GM18499 (cell line): ENCODE measurements at regions not wholly inside any gene's neighbourhood (a gene's known extent, or its start where the extent isn't known, plus 50 kb on each side); places are given as distances from the start of the nearest gene placed in this dataset.
"Not testable (repeated sequence)": the region's sequence is repeated elsewhere in the genome, so short reads cannot be mapped to it uniquely, and the experiment has no call there.

Experiments used
- ATAC-seq: cut with Tn5 transposase; IDR thresholded peaks from one replicate; pipeline ENCODE4 v1.9.1; 2021; ENCODE audit warnings: moderate number of reproducible peaks; ENCODE audit not compliant: insufficient read depth, unreplicated experiment

DNA sequence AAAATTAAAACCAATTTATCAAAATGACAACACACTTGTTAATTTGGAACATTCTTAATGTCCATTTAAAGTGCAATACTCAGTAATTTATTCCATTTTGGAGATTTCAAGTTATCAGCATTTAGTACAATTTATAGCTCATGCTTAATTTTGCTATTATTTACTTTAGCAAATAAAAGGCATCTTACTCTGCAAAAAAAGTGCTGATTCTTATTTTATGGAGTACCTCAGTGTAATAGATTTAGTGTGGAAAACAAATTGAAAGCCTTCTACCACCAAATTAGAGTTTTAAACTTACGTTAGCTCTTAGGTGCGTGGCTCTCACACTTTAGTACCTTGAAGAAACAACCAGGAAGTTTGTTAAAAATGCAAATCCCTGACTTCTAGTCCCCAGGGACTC, 208.4 kb upstream of the NRIP1 start:
- no peak for ATAC-seq

DNA sequence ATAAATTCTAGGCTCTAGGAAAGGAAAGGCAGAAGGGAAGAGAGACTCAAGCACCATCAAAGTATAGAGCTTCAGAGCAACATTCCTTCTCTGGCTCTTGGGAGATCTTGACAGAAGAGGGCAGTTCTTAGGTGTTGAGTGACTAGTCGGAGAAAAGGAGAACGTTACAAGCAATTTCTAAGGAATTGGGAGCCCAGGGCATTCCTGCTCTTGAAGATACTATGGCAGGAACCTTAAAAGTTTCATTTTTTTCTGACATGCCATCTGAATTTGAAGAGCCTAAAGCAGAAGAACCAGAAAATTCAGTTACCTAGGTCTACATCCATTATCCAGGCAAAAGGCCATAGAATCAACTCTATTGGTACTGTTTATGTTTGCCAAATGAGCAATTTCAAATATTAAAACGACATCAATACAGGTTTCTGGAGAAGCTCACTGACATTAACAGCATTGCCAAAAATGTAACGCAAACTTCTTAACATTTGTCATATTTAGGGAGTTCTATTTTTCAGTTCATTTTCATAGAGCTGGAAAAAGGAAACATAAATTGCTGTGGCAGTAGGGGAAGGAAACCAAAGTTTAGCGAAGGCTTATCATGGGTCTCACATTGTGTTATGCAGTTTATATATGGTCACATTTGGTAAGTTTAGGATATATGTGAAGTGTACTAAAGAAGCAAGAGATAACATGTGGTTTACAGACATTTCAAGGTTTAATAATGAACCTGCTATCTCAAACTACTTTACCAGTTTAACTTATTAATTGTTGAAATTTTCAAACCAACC, 210.1 kb upstream of the NRIP1 start:
- ATAC-seq = no peak

DNA sequence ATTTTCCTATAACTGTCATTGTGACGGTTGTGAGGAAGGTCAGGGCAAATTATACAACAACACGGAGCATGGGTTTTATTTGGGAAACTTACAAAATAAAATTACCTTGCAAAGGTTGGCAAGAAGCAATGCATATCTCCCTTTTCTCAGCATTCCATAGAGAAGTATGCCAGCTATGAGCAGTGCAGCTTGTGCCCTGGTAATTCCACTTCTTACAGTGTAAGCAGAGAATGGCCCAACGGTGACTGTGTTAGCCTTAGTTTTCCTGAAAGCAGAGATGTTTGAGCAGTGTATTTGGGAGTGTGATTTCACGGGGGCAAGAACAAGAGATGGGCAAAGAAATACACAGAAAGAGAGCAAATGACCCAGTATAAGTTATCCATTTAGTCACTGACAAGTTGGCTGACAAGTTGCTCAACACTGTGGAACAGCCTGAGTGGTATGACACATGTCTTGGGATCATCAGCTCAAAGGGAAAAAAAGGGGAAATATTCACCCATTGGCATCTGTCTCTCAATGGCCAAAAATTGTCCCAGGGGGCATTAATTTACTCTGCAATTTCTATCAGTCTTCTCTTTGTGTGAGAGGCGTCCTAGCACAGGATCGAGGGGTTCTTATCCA, 210.9 kb upstream of the NRIP1 start:
- ATAC-seq = no peak

DNA sequence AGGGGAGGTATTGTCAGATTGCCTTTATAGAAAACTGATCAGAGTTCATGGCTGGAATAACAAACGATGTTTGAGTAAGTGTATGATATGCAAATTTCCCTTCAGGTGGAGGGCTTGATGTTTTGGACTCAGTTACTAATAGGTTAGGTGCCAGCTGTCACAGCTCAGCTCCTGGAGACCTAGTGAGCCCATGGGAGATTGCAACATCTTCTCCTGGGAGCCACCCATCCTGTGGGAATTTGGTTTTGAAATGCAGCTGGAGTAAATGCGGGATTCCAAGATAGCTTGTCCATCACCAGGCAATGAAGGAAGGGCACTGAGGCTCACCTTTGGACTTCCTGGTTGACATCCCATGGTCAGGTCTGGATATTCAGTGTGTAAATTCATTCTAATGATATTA, 211.4 kb upstream of the NRIP1 start:
- no peak for ATAC-seq

DNA sequence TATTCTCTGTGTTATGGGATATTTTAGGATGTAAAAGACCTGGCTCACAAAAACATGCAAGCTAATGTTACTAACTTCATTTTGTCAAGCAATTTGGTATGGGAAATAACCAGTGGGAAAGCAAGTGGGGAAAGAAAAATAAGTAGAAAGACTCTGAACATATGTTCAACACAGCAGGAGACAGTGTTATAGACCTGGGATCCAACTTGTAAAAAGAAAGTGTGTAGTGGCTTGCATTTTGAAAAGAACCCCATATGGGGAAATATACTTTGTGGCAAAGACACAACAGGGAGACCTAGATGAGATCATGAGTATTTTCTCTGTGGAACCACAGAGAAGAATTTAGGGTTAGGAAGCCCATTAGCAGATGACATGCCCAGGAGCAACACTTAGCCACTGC, 212.7 kb upstream of the NRIP1 start:
- ATAC-seq = no peak

DNA sequence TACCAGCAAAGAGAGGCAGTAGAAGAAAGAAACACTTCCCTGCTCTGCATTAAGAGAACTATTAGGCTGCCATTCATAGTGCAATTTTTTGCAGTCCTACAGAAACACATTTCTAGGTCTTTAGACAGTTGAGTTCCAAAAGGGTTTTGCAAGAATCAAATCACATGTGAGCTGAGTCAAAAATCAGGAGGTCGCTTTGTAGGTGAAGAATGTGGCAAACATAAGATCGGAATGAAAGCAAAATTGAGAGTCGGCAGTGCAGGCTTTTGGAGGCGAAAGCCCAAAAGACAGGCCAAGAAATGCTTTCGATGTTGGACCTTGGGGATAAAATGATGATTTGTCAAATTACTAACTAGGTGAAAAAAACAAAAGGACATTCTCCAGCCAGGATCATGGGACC, 213.5 kb upstream of the NRIP1 start:
- no peak for ATAC-seq

DNA sequence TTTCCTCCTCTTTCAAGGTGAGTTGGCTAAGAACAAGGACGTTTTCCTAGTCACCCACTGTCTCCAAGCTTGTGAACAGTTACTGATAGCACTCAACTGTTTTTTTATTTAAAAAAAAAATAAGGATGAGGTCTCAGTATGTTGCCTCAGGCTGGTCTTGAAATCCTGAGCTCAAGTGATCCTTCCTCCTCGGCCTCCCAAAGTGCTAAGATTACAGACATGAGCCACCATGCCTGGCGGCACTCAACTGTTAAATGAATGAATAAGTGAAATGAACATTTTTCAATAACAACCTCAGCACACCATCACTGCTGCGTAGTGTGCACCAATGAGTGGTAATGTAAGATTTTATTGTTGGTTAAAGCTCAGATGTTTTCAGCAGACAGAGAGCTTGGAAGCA, 214.1 kb upstream of the NRIP1 start:
- no peak for ATAC-seq

DNA sequence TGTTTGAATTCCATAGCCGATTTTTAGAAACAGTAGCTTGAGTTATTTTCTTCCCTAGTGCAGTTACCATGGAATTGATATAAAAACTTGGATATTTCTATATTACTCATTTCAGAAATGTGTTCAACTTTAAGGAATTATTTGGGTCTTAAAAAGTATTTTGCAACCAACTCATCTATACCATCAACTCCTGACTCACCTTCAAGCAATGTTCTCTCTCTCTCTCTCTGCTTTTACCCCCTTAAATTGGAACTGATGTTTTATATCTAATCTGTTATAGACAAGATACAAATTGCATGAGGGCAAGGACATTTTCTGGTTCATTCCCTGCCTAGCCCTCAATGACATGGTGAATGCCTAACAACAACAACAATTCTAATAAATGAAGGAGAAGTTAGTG, 214.7 kb upstream of the NRIP1 start:
- no peak for ATAC-seq

DNA sequence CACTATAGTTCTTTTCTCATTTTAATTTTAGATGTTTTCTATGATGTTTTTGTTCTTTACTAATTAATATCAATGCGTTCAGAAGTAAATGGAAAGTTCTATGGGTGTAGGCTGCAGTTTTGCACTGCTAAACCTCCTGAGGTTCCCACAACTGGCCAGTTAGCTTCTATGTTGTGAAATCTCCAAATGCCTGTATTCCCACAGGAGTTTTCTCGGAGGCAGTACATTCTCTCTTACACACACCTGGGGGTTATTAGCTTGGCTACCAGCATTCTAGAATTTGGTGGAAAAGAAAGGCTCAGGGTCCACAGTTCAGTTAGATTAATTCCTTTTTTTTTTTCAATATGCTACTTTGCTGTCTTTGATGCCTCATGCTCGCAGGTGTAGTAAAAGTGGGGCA, 216.9 kb upstream of the NRIP1 start:
- ATAC-seq = no peak

DNA sequence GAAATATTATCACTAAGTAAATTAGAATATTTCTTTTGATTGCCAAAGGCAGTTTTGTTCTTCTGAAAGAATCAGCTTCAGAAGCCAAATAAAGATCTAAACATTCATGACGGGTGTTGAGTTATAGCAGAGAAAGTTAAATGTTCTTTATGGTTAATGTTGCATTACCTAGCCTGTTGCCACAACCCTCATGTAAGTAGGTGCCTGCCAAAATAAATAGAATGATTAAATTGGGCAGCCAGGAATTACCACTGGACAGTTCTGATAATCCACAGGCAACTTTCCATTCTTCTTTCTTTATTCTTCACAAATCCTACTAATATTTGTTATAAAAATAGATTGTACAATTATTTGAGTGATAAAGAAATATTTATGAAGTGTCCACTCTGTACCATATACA, 217.9 kb upstream of the NRIP1 start:
- ATAC-seq = no peak

DNA sequence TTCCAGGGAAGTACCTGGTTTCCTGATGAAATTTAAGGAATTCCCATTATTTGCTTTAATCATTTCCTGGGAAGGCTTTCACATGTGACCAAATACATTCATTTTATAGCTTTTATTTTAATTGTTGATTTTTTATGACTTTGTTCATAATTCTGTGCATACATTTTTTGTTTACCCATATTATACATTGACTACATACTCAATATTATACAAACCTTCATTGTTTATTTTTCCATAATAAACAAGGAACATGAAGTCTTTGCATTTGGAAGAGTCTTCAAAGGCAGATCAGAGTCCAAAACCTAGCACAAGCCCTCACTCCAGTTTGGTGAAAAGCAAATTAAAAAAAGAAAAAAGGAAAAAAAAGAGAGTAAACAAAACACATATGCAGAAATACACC, 218.3 kb upstream of the NRIP1 start:
- no peak for ATAC-seq

DNA sequence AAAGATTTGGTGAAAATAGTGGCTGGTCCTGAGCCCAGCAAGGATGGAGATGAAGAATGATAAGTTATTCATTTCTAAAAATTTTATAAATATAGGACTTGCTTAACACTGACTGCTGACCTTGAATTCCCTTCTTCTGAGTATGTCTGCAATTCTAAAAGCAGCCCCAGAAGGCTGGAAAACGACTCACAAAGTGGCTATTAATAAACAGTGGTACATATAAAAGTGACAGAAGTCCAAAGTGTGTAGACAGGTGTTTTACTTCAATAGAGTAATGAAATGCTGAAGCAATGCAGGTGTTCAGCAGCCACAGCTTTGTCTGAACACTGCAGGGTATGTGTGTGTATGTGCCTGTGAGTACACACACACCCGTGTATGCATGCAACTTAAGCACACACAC, 219.0 kb upstream of the NRIP1 start:
- no peak for ATAC-seq

DNA sequence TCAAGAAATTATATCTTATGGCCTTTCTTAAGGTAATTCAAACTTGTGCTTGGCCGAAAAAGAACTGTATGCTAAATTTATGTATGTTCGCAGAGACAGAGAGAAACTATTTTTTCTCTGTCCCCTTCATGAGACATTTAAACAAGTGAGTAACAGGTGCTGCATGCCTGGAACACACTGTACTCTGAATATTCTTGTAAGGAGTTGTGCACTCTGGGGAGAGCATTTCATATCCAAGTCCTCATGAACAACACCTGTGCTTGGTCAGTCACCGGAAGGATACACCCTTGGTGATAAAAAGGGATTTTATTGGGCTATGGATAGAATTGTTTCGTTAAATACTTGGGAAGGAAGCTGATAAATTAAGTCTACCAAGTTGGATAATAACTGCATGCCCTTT, 220.8 kb upstream of the NRIP1 start:
- no peak for ATAC-seq

DNA sequence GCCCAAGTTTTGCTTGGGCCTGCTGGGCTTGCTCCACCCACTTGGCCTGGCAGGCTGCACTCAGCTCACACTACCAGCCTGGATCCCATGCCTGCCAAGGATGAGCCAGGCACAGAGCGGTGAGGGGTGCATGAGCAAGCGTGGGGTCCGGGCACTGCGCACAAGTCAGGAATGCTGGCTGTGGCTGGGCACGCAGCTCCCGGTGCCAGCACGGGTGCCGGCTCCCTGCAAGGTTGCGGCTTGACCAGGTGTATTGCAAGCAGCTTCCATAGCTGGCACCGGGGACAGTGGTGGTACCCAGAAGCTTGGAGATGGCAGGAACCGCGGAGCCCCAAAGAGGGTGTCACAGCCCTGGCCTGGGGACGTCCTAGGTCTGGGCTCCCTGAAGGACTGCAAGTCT, 224.4 kb upstream of the NRIP1 start:
- ATAC-seq = no peak

DNA sequence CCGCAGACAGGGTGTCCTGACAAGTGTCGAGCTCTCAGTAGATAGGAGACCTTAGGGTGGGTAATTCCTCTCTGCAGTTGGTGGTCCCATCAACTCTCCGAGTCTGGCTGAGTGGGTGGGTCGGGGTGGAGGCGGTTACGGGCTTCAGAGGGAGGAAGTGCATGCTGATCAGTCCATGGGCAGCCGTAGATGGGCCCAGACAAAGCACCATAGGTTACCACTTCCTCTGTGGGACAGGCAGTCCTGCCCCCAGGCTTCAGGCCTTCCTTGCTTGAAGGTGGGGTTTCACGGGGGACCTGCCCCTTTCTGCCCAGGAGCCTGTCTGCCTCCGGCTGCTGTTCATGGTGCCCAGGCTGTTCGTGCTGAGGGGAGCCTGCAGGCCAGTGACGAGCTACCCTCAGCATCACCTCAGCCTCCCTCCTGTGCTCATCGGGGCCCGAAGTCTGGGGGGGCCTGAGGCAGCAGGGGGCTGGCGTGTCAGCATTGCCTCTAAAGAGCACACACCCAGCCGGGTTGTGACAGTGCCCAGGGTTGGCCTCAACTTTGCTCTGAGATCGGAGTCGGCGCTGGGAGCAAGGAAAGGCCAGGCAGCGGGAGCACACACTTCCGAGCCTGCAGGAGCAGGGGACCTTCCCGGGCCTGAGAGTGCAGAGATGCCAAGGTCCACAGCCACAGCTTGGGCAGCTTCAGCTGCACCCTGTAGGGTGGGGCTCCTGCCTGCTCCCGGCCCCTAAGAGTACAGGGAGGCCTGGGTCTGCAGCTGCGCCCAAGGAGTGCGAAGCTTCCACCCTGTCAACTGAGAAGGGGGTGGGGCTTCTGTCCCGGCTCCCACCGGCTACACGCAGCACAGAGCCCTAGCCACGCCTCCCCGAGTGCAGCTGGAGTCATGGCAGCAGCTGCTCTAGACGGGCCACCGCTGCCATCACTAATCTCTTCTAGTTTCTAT, 225.4 kb upstream of the NRIP1 start:
- no peak for ATAC-seq

DNA sequence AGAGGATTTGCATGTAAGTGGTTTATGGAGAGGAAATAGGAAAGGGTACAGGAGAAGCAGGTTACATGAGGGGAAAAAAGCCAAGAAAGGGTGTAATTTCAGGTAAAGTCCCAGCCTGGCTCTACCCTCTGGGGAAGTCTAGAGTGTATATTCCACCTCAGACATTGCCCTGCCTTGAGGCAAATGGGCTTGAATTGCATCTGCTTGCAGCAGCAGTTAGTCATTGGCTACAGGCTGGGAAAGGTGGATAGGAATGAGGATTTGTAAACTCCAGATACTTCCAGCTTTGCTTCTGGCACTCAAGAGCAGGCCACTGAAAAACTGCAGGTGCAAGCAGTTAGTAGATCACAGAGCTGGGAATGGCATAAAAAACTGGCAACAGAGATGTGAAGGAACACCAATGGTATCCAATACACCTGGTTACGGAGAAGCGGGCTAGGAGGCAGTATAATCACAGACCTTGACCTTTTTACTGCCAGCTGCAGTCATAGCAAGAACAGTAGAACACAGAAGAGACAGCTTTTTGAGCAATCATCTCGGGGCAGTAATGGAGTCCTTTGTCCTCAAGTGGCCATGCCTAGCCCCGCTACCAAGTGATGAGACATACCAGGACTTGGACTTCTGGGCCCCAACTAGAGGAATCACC, 226.9 kb upstream of the NRIP1 start:
- no peak for ATAC-seq

DNA sequence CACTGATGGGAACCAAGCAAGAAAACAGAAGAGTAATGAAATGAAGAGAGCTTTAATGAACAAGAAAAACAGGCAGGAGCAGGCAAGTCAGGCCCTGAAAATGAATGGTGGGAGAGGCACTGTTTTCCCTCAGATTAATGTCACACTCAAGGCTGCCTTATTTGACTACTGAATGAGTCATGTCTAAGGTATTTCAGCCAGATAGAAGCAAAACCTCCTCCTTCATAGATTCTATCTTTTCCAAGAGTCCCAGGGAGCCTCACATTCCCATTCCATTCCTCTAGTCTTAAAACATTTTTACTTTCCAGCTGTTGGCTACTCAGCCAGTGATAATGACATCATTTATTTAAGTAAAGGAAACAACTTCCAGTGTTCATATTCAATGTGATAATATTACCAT, 228.4 kb upstream of the NRIP1 start:
- no peak for ATAC-seq

DNA sequence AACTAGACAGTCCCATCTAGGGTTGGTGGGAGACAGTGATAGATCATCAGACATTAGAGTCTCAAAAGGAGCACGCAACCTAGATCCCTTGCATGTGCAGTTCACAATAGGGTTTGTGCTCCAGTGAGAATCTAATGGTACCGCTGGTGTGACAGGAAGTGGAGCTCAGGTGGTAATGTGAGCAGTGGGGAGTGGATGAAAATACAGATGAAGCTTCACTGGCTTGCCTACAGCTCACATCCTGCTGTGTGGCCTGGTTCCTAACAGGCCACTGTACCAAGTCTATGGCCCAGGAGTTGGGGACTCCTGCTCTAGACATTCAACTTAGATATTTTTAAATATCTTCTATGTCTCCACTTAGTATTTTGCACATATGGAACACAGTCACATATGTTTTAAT, 231.1 kb upstream of the NRIP1 start:
- no peak for ATAC-seq

DNA sequence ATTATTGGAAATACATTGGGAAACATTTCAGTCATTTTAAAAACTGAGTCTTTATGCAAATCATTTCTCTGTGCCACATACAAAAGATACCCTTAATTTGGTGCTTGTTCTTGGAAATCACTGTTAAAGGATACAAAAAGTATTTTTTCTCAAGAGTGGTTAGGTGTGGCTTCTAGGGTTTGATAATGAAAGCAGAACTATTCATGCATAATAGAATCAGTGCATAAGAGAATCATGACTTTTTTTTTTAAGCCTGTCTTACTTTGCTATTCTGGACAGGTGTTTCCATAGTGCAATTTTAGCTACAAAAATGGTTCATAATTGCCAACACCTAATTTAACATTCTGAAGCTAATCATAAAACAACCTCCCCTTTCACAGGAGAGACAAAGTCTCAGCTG, 233.0 kb upstream of the NRIP1 start:
- no peak for ATAC-seq

DNA sequence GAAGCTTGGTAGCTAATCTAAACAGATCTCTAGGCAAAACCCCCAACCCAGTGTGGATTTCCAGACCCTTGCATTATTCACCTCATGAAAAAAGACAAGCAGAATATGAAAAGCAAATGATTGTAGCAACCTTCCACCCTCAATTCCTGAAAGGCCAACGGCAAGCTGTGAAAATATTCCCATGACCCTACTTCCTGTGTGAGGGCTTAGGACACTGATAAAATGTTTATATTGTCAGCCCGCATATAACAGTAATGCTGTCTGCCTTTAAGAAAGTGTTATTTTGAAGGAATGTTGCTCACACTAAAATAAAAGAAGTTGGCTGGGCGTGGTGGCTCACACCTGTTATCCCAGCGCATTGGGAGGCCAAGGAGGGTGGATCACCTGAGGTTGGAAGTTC, 233.5 kb upstream of the NRIP1 start:
- no peak for ATAC-seq

DNA sequence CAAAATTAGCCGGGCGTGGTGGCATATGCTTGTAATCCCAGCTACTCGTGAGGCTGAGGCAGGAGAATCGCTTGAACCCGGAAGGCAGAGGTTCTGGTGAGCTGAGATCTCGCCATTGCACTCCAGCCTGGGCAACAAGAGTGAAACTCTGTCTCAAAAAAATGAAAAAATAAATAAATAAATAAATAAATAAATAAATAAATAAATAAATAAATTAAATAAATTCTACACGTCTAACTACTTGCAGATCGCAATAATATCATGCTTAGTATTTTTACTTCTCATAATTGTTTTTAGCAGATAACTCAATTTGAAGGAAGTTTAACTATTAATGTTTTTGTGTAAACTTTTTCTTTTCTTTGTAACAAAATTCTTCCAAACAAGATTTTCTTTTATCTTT, 234.0 kb upstream of the NRIP1 start:
- not testable (repeated sequence) for ATAC-seq
